OCI-LY7 (cell line): ENCODE measurements at regions not wholly inside any gene's neighbourhood (a gene's known extent, or its start where the extent isn't known, plus 50 kb on each side); places are given as distances from the start of the nearest gene placed in this dataset.

Source experiments
- CTCF ChIP-seq: fragments of 200-600 bp; sonication (generic); conservative IDR thresholded peaks from 2 replicates; pipeline ENCODE4 v1.5.1; 2014; ENCODE audit warnings: mild to moderate bottlenecking, antibody characterized with exemption, low read length, moderate library complexity, mixed read lengths
- EZH2phosphoT487 ChIP-seq: fragments of 200-600 bp; sonication (generic); IDR thresholded peaks from 2 replicates; pipeline ENCODE4 v1.6.1; 2018; ENCODE audit warnings: low read depth, borderline replicate concordance, mild to moderate bottlenecking, mixed run types, antibody characterized with exemption, low read length, moderate library complexity, mixed read lengths

GRCh38 chr2:147352264-147353071 is 492.4 kb upstream of the ACVR2A start:
- TF ChIP-seq CTCF (no peak), EZH2phosphoT487 (no peak)
